CD14-positive monocyte (primary cell): ENCODE measurements at regions not wholly inside any gene's neighbourhood (a gene's known extent, or its start where the extent isn't known, plus 50 kb on each side); places are given as distances from the start of the nearest gene placed in this dataset.

Experiments
- DNase-seq, 3 donors: peaks; one replicate each; pipeline ENCODE4 v3.0.0-alpha.2; 2011 to 2022
- H2AFZ ChIP-seq: 2 replicates; pipeline ENCODE4 v1.6.0; 2012; ENCODE audit warnings: mild to moderate bottlenecking, low read depth, low read length, inconsistent platforms; ENCODE audit not compliant: insufficient read depth, poor library complexity, severe bottlenecking
- H3K27ac ChIP-seq, 2 donors: 1 replicate in 1 of 2; 2 replicates in 1 of 2; pipeline ENCODE4 v1.5.1; 2012 to 2013; ENCODE audit warnings: low read length in 2 of 2, control low read depth in 1 of 2, inconsistent platforms in 1 of 2, low read depth in 1 of 2, mild to moderate bottlenecking in 1 of 2
- H3K27me3 ChIP-seq, 2 donors: one replicate each; pipeline versions ENCODE4 v1.6.0 to v1.6.1; 2011 to 2013; ENCODE audit warnings: low read length in 2 of 2; ENCODE audit not compliant: control insufficient read depth in 2 of 2, insufficient read depth in 2 of 2
- H3K36me3 ChIP-seq, 2 donors: replicated peaks in 1 of 2; 1 replicate in 1 of 2; 2 replicates in 1 of 2; pipeline versions ENCODE4 v1.5.1 to v1.6.1; 2012 to 2013; ENCODE audit warnings: low read length in 2 of 2, control low read depth in 1 of 2, inconsistent platforms in 1 of 2, mild to moderate bottlenecking in 1 of 2; ENCODE audit not compliant: insufficient read depth in 2 of 2, control insufficient read depth in 1 of 2
- H3K4me1 ChIP-seq, 2 donors: 1 replicate in 1 of 2; 2 replicates in 1 of 2; pipeline versions ENCODE4 v1.5.1 to v1.6.1; 2012 to 2013; ENCODE audit warnings: low read length in 2 of 2, control low read depth in 1 of 2, inconsistent platforms in 1 of 2, mild to moderate bottlenecking in 1 of 2, moderate library complexity in 1 of 2; ENCODE audit not compliant: insufficient read depth in 2 of 2, control insufficient read depth in 1 of 2
- H3K4me2 ChIP-seq: replicated peaks from 2 replicates; pipeline ENCODE3; 2012; ENCODE audit warnings: low read length, moderate library complexity, mild to moderate bottlenecking; ENCODE audit not compliant: poor library complexity, severe bottlenecking; ENCODE audit errors: extremely low read depth
- H3K4me3 ChIP-seq, 3 experiments: fragments of 200-600 bp in 1 of 3; sonication (generic) in 1 of 3; replicated peaks in 1 of 3; 1 replicate in 2 of 3; 2 replicates in 1 of 3; pipeline ENCODE4 v1.5.1; 2011 to 2013; ENCODE audit warnings: low read length in 3 of 3, mild to moderate bottlenecking in 3 of 3, control low read depth in 2 of 3, low read depth in 2 of 3, inconsistent platforms in 1 of 3, moderate library complexity in 1 of 3
- H3K79me2 ChIP-seq: 2 replicates; pipeline ENCODE4 v1.6.0; 2012; ENCODE audit warnings: mild to moderate bottlenecking, control low read depth, inconsistent platforms, low read length, moderate library complexity; ENCODE audit not compliant: insufficient read depth
- H3K9ac ChIP-seq: 2 replicates; pipeline ENCODE4 v1.6.0; 2017; ENCODE audit warnings: low read length, mild to moderate bottlenecking; ENCODE audit not compliant: insufficient read depth, poor library complexity, severe bottlenecking
- H3K9me3 ChIP-seq, 2 donors: replicated peaks in 1 of 2; 1 replicate in 1 of 2; 2 replicates in 1 of 2; pipeline versions ENCODE4 v1.5.1 to v1.6.1; 2012 to 2013; ENCODE audit warnings: low read length in 2 of 2, control low read depth in 1 of 2; ENCODE audit not compliant: control insufficient read depth in 1 of 2, insufficient read depth in 1 of 2
- H4K20me1 ChIP-seq: 2 replicates; pipeline ENCODE4 v1.6.0; 2012; ENCODE audit warnings: mild to moderate bottlenecking, low read length, control low read depth, moderate library complexity; ENCODE audit not compliant: insufficient read depth
- H3K27ac Mint-ChIP-seq, 7 donors: one replicate each; pipeline ENCODE4 v1.8.0; 2020; ENCODE audit warnings: mild to moderate bottlenecking in 7 of 7, mixed read lengths in 7 of 7, moderate library complexity in 6 of 7, inconsistent platforms in 2 of 7
- H3K27me3 Mint-ChIP-seq, 3 donors: one replicate each; pipeline ENCODE4 v1.8.0; 2021 to 2022; ENCODE audit warnings: low read depth in 3 of 3, mild to moderate bottlenecking in 3 of 3, mixed read lengths in 3 of 3, moderate library complexity in 3 of 3, inconsistent platforms in 1 of 3
- H3K36me3 Mint-ChIP-seq, 2 donors: one replicate each; pipeline ENCODE4 v1.8.0; 2020; ENCODE audit warnings: mixed read lengths in 2 of 2, inconsistent platforms in 1 of 2, mild to moderate bottlenecking in 1 of 2
- H3K4me1 Mint-ChIP-seq: one replicate; pipeline ENCODE4 v1.8.0; 2020; ENCODE audit warnings: mild to moderate bottlenecking, mixed read lengths
- H3K4me3 Mint-ChIP-seq, 2 donors: one replicate each; pipeline ENCODE4 v1.8.0; 2020; ENCODE audit warnings: mild to moderate bottlenecking in 2 of 2, mixed read lengths in 2 of 2, moderate library complexity in 1 of 2
- H3K9me3 Mint-ChIP-seq, 7 donors: one replicate each; pipeline ENCODE4 v1.8.0; 2020 to 2022; ENCODE audit warnings: mixed read lengths in 7 of 7, mild to moderate bottlenecking in 6 of 7, moderate library complexity in 6 of 7, inconsistent platforms in 2 of 7
- CTCF ChIP-seq: fragments of 200-600 bp; IDR thresholded peaks from one replicate; pipeline ENCODE4 v1.8.0; 2022; ENCODE audit warnings: antibody characterized with exemption, mild to moderate bottlenecking
- WGBS: methylation state at CpG from one replicate; pipeline ENCODE4 v1.1.5; 2013; ENCODE audit warnings: missing lambda C conversion rate; ENCODE audit not compliant: insufficient coverage; 5-methylcytosine and 5-hydroxymethylcytosine counted together
- intact Hi-C, 2 donors: fragments of 100-400 bp; cut with micrococcal nuclease; formaldehyde crosslinking; loops; one replicate each; pipeline versions ENCODE4 v1.15.0 to v1.15.1; 2023

GRCh38 chr2:16058747-16059358, 118.5 kb downstream of the MYCN start:
- Histone ChIP-seq H3K4me1 (peaks cover 11 to 14% of the 10 kb centered on the region in 2 donors), H3K79me2 (no peaks in the 10 kb centered on the region), H3K9me3 (peaks cover 12 to 16% of the 10 kb centered on the region in 2 donors), H3K27me3 (no peaks in the 10 kb centered on the region), H3K4me3 (no peak overlapping the region), H3K27ac (no peak overlapping the region), H4K20me1 (no peaks in the 10 kb centered on the region), H2AFZ (no peak overlapping the region), H3K9ac (no peak overlapping the region), H3K4me2 (no peak overlapping the region), H3K36me3 (no peaks in the 10 kb centered on the region)
- WGBS = no CpG with 5 or more reads among the region's 3 CpGs
- no peak for DNase-seq
- intact Hi-C loops = no loop called here
- no peak overlapping the region for H3K27ac Mint-ChIP-seq
- H3K4me3 Mint-ChIP-seq = no peak overlapping the region
- TF ChIP-seq CTCF = no peak
- no peaks in the 10 kb centered on the region for H3K36me3 Mint-ChIP-seq
- peaks cover 0 to 2% (median 1%) of the 10 kb centered on the region in 3 donors for H3K27me3 Mint-ChIP-seq
- H3K4me1 Mint-ChIP-seq = peaks cover 19% of the 10 kb centered on the region
- peaks cover 5 to 20% (median 16%) of the 10 kb centered on the region in 7 donors for H3K9me3 Mint-ChIP-seq

- no peak overlapping the region for H3K27ac Mint-ChIP-seq
- H2AFZ ChIP-seq = no peak overlapping the region
- no peak for DNase-seq
- H3K9me3 ChIP-seq = peaks cover 6 to 10% of the 10 kb centered on the region in 2 donors
- H3K79me2 ChIP-seq = no peaks in the 10 kb centered on the region
- peaks cover 11 to 14% of the 10 kb centered on the region in 2 donors for H3K4me1 ChIP-seq
- no peak overlapping the region for H3K27ac ChIP-seq
- no peaks in the 10 kb centered on the region for H4K20me1 ChIP-seq
- no peak overlapping the region for H3K9ac ChIP-seq
- peaks cover 2 to 14% (median 11%) of the 10 kb centered on the region in 7 donors for H3K9me3 Mint-ChIP-seq
- WGBS = 86% methylated on average over 4 of the region's 6 CpGs
- H3K4me1 Mint-ChIP-seq = peaks cover 19% of the 10 kb centered on the region
- no peak overlapping the region for H3K4me3 ChIP-seq
- peaks cover 0 to 2% (median 1%) of the 10 kb centered on the region in 3 donors for H3K27me3 Mint-ChIP-seq
- intact Hi-C loops = no loop called here
- H3K4me3 Mint-ChIP-seq = no peak overlapping the region
- H3K36me3 Mint-ChIP-seq = no peaks in the 10 kb centered on the region
- no peak for TF ChIP-seq CTCF
- H3K4me2 ChIP-seq = no peak overlapping the region
- no peaks in the 10 kb centered on the region for H3K36me3 ChIP-seq
- no peaks in the 10 kb centered on the region for H3K27me3 ChIP-seq
These were observed 117.9 kb downstream of the MYCN start for GRCh38 chr2:16058256-16058655.
